ENCODE measurements at regions not wholly inside any gene's neighbourhood (a gene's known extent, or its start where the extent isn't known, plus 50 kb on each side); places are given as distances from the start of the nearest gene placed in this dataset.

DNA sequence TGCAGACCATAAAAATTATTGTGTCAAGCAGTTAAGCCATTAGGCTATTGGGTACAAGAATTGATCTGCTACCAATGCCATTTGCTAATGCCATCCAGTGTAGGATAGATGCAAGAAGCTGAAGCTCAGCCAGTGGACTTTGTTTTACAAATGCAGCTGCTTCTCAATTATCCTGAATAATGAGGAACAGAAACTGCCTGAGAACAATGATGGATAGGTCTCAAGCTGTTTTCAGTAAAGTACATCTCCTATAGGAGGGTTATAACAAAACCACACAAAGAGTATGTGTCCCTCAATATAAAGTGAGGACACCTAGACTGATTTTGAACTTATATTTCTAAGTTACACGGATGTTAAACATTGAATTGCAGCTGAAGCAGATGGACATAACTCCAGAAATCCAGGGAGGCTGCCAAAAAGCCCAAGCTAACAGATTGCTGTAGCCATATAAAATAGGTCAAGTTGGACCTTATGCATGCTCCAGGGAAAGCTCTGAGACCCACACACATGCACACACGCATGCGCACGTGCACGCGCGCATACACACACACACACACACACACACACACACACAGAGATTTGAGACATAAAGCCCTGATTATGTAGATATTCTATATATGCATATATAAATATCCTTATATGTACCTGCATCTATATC is 482.7 kb upstream of the CD180 start:
- Histone ChIP-seq H4K20me1 (replicated peaks; ENCODE audit: control insufficient read depth, extremely low read depth, insufficient read depth, low read length) (no peaks in the 10 kb centered on the region), H3K27me3 (ENCODE audit: control insufficient read depth in 2 of 2, insufficient read depth in 2 of 2, low read length in 2 of 2) (no peaks in the 10 kb centered on the region), H3K9me3 (replicated peaks; ENCODE audit: control insufficient read depth, insufficient read depth, low read length) (no peaks in the 10 kb centered on the region), H3K9ac (replicated peaks; ENCODE audit: extremely low read depth, insufficient read depth, low read length) (no peak overlapping the region), H3K27ac (ENCODE audit: insufficient read depth, low read depth, low read length) (no peak overlapping the region), H3K4me2 (ENCODE audit: insufficient read depth, low read length) (no peak overlapping the region), H3K4me3 (replicated peaks in 1 of 3; ENCODE audit: insufficient read depth in 1 of 3, low read depth in 1 of 3, low read length in 3 of 3) (no peak overlapping the region), H3K79me2 (ENCODE audit: control insufficient read depth, insufficient read depth, low read length) (no peaks in the 10 kb centered on the region), H2AFZ (ENCODE audit: low read depth, low read length) (no peak overlapping the region), H3K36me3 (ENCODE audit: control insufficient read depth in 2 of 2, extremely low read depth in 1 of 2, insufficient read depth in 2 of 2, low read length in 2 of 2) (no peaks in the 10 kb centered on the region), H3K4me1 (ENCODE audit: control insufficient read depth, extremely low read depth, insufficient read depth, low read length) (no peaks in the 10 kb centered on the region), H3K9me1 (replicated peaks; ENCODE audit: control insufficient read depth, extremely low read depth, insufficient read depth, low read length) (no peaks in the 10 kb centered on the region)
- TF ChIP-seq POLR2AphosphoS5 (IDR thresholded peaks at IDR 0.05; ENCODE audit: insufficient read depth, low read depth, low read length), result no peak
- TF ChIP-seq FOS (IDR thresholded peaks at IDR 0.05; ENCODE audit: borderline replicate concordance, insufficient read depth, low read length), result no peak
- no peak for TF ChIP-seq POLR2A (IDR thresholded peaks at IDR 0.05; ENCODE audit: low read depth, low read length)
- TF ChIP-seq, protein P1, sequence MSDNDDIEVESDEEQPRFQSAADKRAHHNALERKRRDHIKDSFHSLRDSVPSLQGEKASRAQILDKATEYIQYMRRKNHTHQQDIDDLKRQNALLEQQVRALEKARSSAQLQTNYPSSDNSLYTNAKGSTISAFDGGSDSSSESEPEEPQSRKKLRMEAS (IDR thresholded peaks at IDR 0.05; ENCODE audit: insufficient read depth, insufficient read length), result no peak
- no peak for TF ChIP-seq EZH2 (IDR thresholded peaks at IDR 0.05; ENCODE audit: borderline replicate concordance, low read depth, low read length, severe bottlenecking)
- intact Hi-C loops (cut with micrococcal nuclease), result no loop called here
- dilution Hi-C loops (cut with MboI; ENCODE audit: extremely low pct_ligation_motif_present, low sequenced_read_pairs), result no loop called here
- DNase-seq (ENCODE audit: low read depth, low spot score), result no peak
- ChIA-PET CTCF (interaction anchor here (0.6 to 1.1 kb wide), 2 partner anchors 18 to 593 kb away, joined by 3 read pairs; no protein-coding TSS in a partner anchor), POLR2A (no interaction called here)
- FAIRE-seq, result no peak
- no TSS peak for BruUV-seq (replicated peaks)

DNA sequence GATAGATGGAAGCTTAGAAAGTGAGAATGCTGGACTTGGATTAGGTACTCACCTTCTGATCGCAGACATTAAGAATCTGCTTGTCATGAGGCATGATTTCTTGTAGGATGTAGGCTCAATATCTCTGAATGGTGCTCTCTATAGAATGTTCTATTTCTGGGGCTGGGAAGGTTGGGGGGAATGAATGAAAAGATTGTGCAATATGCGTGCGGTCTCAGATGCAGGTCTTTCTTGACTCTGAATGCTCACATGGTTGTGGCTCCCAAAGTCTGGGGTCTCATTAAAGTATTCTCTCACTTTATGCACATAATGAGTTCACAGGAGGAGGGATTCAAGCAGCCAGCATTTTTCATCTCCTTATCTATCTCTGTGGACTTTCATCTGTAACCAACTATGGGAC is 482.0 kb upstream of the CD180 start:
- H2AFZ ChIP-seq (ENCODE audit: low read depth, low read length), result no peak overlapping the region
- H3K79me2 ChIP-seq (ENCODE audit: control insufficient read depth, insufficient read depth, low read length), result no peaks in the 10 kb centered on the region
- H3K4me1 ChIP-seq (ENCODE audit: control insufficient read depth, extremely low read depth, insufficient read depth, low read length), result no peaks in the 10 kb centered on the region
- no peak overlapping the region for H3K9ac ChIP-seq (replicated peaks; ENCODE audit: extremely low read depth, insufficient read depth, low read length)
- no peaks in the 10 kb centered on the region for H3K27me3 ChIP-seq (ENCODE audit: control insufficient read depth in 2 of 2, insufficient read depth in 2 of 2, low read length in 2 of 2)
- no TSS peak for BruUV-seq (replicated peaks)
- TF ChIP-seq, protein P2, sequence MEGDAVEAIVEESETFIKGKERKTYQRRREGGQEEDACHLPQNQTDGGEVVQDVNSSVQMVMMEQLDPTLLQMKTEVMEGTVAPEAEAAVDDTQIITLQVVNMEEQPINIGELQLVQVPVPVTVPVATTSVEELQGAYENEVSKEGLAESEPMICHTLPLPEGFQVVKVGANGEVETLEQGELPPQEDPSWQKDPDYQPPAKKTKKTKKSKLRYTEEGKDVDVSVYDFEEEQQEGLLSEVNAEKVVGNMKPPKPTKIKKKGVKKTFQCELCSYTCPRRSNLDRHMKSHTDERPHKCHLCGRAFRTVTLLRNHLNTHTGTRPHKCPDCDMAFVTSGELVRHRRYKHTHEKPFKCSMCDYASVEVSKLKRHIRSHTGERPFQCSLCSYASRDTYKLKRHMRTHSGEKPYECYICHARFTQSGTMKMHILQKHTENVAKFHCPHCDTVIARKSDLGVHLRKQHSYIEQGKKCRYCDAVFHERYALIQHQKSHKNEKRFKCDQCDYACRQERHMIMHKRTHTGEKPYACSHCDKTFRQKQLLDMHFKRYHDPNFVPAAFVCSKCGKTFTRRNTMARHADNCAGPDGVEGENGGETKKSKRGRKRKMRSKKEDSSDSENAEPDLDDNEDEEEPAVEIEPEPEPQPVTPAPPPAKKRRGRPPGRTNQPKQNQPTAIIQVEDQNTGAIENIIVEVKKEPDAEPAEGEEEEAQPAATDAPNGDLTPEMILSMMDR (IDR thresholded peaks at IDR 0.05; ENCODE audit: extremely low read depth in 1 of 2, insufficient read depth in 1 of 2, low read depth in 1 of 2, low read length in 2 of 2), result no peak
- TF ChIP-seq POLR2AphosphoS5 (IDR thresholded peaks at IDR 0.05; ENCODE audit: insufficient read depth, low read depth, low read length), result no peak
- TF ChIP-seq FOS (IDR thresholded peaks at IDR 0.05; ENCODE audit: borderline replicate concordance, insufficient read depth, low read length), result no peak
- no peak for TF ChIP-seq GATA2 (IDR thresholded peaks at IDR 0.05; ENCODE audit: insufficient read depth, insufficient read length, low read depth, low read length)
- no peak for TF ChIP-seq MYC (IDR thresholded peaks at IDR 0.05; ENCODE audit: low read depth, low read length)
- no peak for TF ChIP-seq JUN (IDR thresholded peaks at IDR 0.05; ENCODE audit: borderline replicate concordance, insufficient read depth, insufficient read length, low read depth)
- no peak for TF ChIP-seq EZH2 (IDR thresholded peaks at IDR 0.05; ENCODE audit: borderline replicate concordance, low read depth, low read length, severe bottlenecking)
- TF ChIP-seq POLR2A (IDR thresholded peaks at IDR 0.05; ENCODE audit: low read depth, low read length), result no peak
- TF ChIP-seq, protein P1 (IDR thresholded peaks at IDR 0.05; ENCODE audit: insufficient read depth, insufficient read length), result no peak
- H3K9me1 ChIP-seq (replicated peaks; ENCODE audit: control insufficient read depth, extremely low read depth, insufficient read depth, low read length), result no peaks in the 10 kb centered on the region
- FAIRE-seq (no peak), DNase-seq (ENCODE audit: low read depth, low spot score) (no peak)
- no peak overlapping the region for H3K27ac ChIP-seq (ENCODE audit: insufficient read depth, low read depth, low read length)
- H3K9me3 ChIP-seq (replicated peaks; ENCODE audit: control insufficient read depth, insufficient read depth, low read length), result no peaks in the 10 kb centered on the region
- dilution Hi-C loops (cut with MboI; ENCODE audit: extremely low pct_ligation_motif_present, low sequenced_read_pairs) (no loop called here), intact Hi-C loops (cut with micrococcal nuclease) (no loop called here)
- CTCF ChIA-PET, result interaction anchor here (1.1 kb wide), 1 partner anchor 17 kb away, joined by 3 read pairs; no protein-coding TSS in a partner anchor
- no peak overlapping the region for H3K4me3 ChIP-seq (replicated peaks in 1 of 3; ENCODE audit: insufficient read depth in 1 of 3, low read depth in 1 of 3, low read length in 3 of 3)
- H4K20me1 ChIP-seq (replicated peaks; ENCODE audit: control insufficient read depth, extremely low read depth, insufficient read depth, low read length), result no peaks in the 10 kb centered on the region
- no peaks in the 10 kb centered on the region for H3K36me3 ChIP-seq (ENCODE audit: control insufficient read depth in 2 of 2, extremely low read depth in 1 of 2, insufficient read depth in 2 of 2, low read length in 2 of 2)
- no peak overlapping the region for H3K4me2 ChIP-seq (ENCODE audit: insufficient read depth, low read length)
- POLR2A ChIA-PET, result no interaction called here

All from endothelial cell of umbilical vein (primary cell).